OCI-LY7 (cell line): ENCODE measurements at regions not wholly inside any gene's neighbourhood (a gene's known extent, or its start where the extent isn't known, plus 50 kb on each side); places are given as distances from the start of the nearest gene placed in this dataset.

Experiments used
- CTCF ChIP-seq: fragments of 200-600 bp; sonication (generic); conservative IDR thresholded peaks from 2 replicates; pipeline ENCODE4 v1.5.1; 2014; ENCODE audit warnings: mild to moderate bottlenecking, antibody characterized with exemption, low read length, moderate library complexity, mixed read lengths
- EZH2phosphoT487 ChIP-seq: fragments of 200-600 bp; sonication (generic); IDR thresholded peaks from 2 replicates; pipeline ENCODE4 v1.6.1; 2018; ENCODE audit warnings: low read depth, borderline replicate concordance, mild to moderate bottlenecking, mixed run types, antibody characterized with exemption, low read length, moderate library complexity, mixed read lengths

DNA sequence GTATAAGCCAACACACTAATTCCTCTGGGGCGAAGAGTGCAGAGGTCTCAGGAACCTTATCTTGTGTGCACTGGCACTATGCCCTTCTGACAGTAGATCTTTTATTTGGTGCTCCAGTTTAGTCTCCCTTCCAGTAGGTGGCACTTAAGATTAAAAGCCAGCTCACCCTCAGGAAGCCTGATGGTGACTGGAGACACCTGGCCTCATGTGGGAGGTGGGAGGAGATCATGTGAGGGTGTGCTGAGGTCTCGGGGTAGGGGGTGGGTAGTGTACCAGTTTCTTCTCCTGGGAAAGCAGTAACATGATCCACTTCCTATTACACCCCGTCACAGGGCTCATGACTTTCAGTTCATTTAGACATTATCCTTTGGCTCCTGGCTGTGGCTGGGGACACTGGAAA lies 654.9 kb downstream of the ADCYAP1 start:
- TF ChIP-seq CTCF (no peak), EZH2phosphoT487 (no peak)
